ENCODE measurements at regions not wholly inside any gene's neighbourhood (a gene's known extent, or its start where the extent isn't known, plus 50 kb on each side); places are given as distances from the start of the nearest gene placed in this dataset.

DNA sequence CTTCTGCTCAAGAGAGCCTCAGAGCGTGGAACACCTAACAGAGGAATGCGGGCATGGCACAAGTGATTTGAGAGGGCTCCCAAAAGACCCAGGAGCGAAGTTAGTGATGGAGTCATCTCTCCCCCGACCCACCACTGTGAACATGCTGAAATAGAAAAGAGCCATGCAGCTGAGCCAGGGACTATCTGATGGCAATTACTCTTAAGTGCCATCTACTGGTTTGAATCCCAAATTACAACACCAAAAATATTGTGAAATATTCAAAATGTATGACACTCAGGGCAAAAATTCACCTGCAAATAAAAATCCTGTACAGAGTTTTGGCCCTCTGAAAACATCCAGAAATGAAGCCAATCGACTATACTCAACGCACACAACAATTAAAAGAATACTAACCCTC, 2038.9 kb upstream of the ADGRL3 start:
- no peak for TF ChIP-seq ZNF775 (CRISPR knock-in tag; IDR thresholded peaks at IDR 0.05; ENCODE audit: borderline replicate concordance)
- no peak for TF ChIP-seq SSRP1 (CRISPR knock-in tag; IDR thresholded peaks at IDR 0.05)
- TF ChIP-seq, protein P1, sequence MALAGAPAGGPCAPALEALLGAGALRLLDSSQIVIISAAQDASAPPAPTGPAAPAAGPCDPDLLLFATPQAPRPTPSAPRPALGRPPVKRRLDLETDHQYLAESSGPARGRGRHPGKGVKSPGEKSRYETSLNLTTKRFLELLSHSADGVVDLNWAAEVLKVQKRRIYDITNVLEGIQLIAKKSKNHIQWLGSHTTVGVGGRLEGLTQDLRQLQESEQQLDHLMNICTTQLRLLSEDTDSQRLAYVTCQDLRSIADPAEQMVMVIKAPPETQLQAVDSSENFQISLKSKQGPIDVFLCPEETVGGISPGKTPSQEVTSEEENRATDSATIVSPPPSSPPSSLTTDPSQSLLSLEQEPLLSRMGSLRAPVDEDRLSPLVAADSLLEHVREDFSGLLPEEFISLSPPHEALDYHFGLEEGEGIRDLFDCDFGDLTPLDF (CRISPR knock-in tag; IDR thresholded peaks at IDR 0.05): no peak
- TF ChIP-seq, protein P2, sequence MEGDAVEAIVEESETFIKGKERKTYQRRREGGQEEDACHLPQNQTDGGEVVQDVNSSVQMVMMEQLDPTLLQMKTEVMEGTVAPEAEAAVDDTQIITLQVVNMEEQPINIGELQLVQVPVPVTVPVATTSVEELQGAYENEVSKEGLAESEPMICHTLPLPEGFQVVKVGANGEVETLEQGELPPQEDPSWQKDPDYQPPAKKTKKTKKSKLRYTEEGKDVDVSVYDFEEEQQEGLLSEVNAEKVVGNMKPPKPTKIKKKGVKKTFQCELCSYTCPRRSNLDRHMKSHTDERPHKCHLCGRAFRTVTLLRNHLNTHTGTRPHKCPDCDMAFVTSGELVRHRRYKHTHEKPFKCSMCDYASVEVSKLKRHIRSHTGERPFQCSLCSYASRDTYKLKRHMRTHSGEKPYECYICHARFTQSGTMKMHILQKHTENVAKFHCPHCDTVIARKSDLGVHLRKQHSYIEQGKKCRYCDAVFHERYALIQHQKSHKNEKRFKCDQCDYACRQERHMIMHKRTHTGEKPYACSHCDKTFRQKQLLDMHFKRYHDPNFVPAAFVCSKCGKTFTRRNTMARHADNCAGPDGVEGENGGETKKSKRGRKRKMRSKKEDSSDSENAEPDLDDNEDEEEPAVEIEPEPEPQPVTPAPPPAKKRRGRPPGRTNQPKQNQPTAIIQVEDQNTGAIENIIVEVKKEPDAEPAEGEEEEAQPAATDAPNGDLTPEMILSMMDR (CRISPR knock-in tag; IDR thresholded peaks at IDR 0.05): no peak
- no peak for TF ChIP-seq ZNF3 (CRISPR knock-in tag; IDR thresholded peaks at IDR 0.05)
- TF ChIP-seq TBP (CRISPR knock-in tag; IDR thresholded peaks at IDR 0.05): no peak
- no peak for TF ChIP-seq KDM2A (CRISPR knock-in tag; IDR thresholded peaks at IDR 0.05; ENCODE audit: borderline replicate concordance, low read depth)
- no peak for TF ChIP-seq ZNF556 (CRISPR knock-in tag; IDR thresholded peaks at IDR 0.05; ENCODE audit: borderline replicate concordance)
- TF ChIP-seq BRCA1 (CRISPR knock-in tag; IDR thresholded peaks at IDR 0.05): no peak
- no peak for TF ChIP-seq ZNF780A (CRISPR knock-in tag; IDR thresholded peaks at IDR 0.05)
- no peak for TF ChIP-seq ZNF761 (CRISPR knock-in tag; conservative IDR thresholded peaks at IDR 0.05)
